ENCODE measurements at regions not wholly inside any gene's neighbourhood (a gene's known extent, or its start where the extent isn't known, plus 50 kb on each side); places are given as distances from the start of the nearest gene placed in this dataset.

GRCh38 chr9:126750941-126751725 lies 53.7 kb upstream of the ZBTB43 start:
- TF ChIP-seq, protein P1, sequence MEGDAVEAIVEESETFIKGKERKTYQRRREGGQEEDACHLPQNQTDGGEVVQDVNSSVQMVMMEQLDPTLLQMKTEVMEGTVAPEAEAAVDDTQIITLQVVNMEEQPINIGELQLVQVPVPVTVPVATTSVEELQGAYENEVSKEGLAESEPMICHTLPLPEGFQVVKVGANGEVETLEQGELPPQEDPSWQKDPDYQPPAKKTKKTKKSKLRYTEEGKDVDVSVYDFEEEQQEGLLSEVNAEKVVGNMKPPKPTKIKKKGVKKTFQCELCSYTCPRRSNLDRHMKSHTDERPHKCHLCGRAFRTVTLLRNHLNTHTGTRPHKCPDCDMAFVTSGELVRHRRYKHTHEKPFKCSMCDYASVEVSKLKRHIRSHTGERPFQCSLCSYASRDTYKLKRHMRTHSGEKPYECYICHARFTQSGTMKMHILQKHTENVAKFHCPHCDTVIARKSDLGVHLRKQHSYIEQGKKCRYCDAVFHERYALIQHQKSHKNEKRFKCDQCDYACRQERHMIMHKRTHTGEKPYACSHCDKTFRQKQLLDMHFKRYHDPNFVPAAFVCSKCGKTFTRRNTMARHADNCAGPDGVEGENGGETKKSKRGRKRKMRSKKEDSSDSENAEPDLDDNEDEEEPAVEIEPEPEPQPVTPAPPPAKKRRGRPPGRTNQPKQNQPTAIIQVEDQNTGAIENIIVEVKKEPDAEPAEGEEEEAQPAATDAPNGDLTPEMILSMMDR (IDR thresholded peaks at IDR 0.05; ENCODE audit: control insufficient read depth, extremely low read depth, insufficient read depth) = no peak
- no peak overlapping the region for H3K4me3 ChIP-seq (ENCODE audit: low read depth, low read length)
- DNase-seq (ENCODE audit: low read depth) = no peak

GRCh38 chr9:126752376-126752775 lies 52.5 kb upstream of the ZBTB43 start:
- H3K4me3 ChIP-seq (ENCODE audit: low read depth, low read length) = no peak overlapping the region
- peak; percentile 62 for DNase-seq (ENCODE audit: low read depth)

DNA sequence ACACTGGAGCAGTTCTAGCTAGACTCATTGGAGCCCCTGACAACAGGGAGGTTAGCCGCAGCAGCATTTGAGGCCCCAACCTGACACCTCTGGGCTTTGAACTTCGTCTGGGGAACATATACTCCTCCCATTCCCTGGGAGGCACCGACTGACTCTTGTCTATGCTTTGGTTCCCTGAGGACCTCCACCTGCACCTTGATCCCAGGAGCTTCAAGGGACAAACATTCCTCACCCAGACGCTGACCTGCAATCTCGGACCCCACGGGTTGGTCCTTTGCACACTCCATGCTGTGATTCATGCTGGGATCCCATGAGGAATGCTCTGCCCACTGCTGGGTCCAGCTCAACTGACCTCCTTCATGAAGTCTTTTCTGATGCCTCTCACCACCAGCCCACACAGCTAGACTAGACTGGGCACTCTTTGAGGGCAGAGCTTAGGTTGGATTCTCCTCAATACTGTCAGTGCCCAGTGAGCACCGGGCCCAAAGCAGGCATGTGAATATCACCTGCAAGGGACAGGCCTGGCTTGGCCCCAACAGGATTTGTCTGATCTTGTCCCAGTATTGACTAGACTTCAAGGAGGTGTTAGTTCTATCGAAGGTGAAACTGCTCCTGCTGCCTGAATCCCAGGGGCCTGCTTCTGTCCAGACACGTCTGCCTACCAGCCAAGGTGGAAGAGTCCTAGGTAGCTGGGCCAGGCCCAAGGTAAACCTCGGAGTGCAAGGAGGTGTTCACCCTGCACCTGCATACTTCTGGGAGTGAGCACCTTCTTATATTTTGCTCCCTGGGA lies 51.8 kb upstream of the ZBTB43 start:
- no peak overlapping the region for H3K4me3 ChIP-seq (ENCODE audit: low read depth, low read length)
- TF ChIP-seq, protein P1 (IDR thresholded peaks at IDR 0.05; ENCODE audit: control insufficient read depth, extremely low read depth, insufficient read depth) = no peak
- DNase-seq (ENCODE audit: low read depth) = peak; percentile 59

More at GRCh38 chr9:126752376-126752775, 52.5 kb upstream of the ZBTB43 start:
- TF ChIP-seq, protein P1 (IDR thresholded peaks at IDR 0.05; ENCODE audit: control insufficient read depth, extremely low read depth, insufficient read depth) = no peak

DNA sequence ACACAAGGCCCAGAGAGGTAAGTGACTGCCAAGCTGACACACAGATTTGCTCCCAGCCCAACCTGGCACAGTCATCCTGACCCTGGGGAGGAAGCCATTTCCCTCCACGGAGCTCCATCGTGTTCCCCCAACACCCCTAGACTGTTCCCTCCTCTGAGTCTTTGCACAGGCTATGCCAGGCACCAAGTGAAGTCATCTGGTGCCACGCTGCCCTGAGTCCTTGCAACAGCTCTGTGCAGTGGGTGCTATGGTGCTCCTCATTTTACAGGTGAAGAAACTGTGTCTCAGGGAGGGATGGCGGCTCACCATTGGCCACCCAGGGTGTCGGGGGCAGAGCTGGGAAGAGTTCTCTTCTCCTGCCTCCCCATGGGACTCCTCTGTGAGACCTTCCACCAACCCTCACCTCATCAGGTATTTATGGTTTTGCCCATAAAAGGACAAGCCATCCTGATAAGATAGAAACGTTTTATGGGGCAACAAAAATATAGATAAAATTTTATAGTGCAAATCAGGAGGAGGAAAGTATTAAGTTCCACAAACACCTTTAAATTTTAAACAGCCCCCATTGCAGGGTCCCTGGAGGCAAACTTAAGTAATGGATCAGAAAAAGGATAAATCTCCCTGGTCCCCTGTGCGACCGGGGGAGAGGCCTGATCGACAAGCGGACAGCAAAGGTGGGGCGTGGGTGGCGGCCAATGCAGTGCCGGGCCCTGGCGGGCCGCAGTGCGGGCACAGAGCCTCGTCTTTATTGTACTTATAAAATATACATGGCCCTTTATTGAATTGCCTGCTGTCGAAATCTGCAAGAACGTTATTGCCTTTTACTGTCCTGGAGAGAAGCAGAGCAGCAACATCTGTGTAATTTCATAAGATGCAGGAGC lies 50.2 kb upstream of the ZBTB43 start:
- H3K4me3 ChIP-seq (ENCODE audit: low read depth, low read length) = no peak overlapping the region
- peak; percentile 66 for DNase-seq (ENCODE audit: low read depth)
- TF ChIP-seq, protein P1 (IDR thresholded peaks at IDR 0.05; ENCODE audit: control insufficient read depth, extremely low read depth, insufficient read depth) = no peak

All from LNCaP clone FGC (cell line).